ENCODE measurements at regions not wholly inside any gene's neighbourhood (a gene's known extent, or its start where the extent isn't known, plus 50 kb on each side); places are given as distances from the start of the nearest gene placed in this dataset.

GRCh38 chr3:88321363-88322050, 171.7 kb downstream of the C3orf38 start:
- no peak overlapping the region for H2AK9ac ChIP-seq (replicated peaks; ENCODE audit: low read depth, low read length, poor library complexity)
- H4K5ac ChIP-seq (ENCODE audit: low read depth, low read length): no peak overlapping the region
- 29% methylated on average over 1 of the region's 3 CpGs; no CpG with 5 or more reads in 1 of the 2 experiments for WGBS, 2 experiments (ENCODE audit: extremely low coverage in 2 of 2, insufficient read length in 1 of 2)
- H4K91ac ChIP-seq (ENCODE audit: insufficient read depth, low read depth, low read length): no peak overlapping the region
- CTCF ChIA-PET: no interaction called here
- H3K56ac ChIP-seq (ENCODE audit: extremely low read depth, insufficient read depth, low read length): no peak overlapping the region
- H2BK5ac ChIP-seq (ENCODE audit: low read depth, low read length, poor library complexity, severe bottlenecking): no peak overlapping the region
- TF ChIP-seq CHD1 (IDR thresholded peaks at IDR 0.05; ENCODE audit: low read depth, low read length) (no peak), POLR2A (IDR thresholded peaks at IDR 0.05; ENCODE audit: low read depth, low read length) (no peak), RFX5 (IDR thresholded peaks at IDR 0.05; ENCODE audit: low read depth, low read length) (no peak), SMC3 (IDR thresholded peaks at IDR 0.05; ENCODE audit: low read depth, low read length) (no peak), BHLHE40 (IDR thresholded peaks at IDR 0.05; ENCODE audit: low read depth, low read length) (no peak), MAZ (IDR thresholded peaks at IDR 0.05; ENCODE audit: borderline replicate concordance, low read depth, low read length) (no peak), MAFK (IDR thresholded peaks at IDR 0.05; ENCODE audit: low read depth, low read length) (no peak), RCOR1 (IDR thresholded peaks at IDR 0.05; ENCODE audit: insufficient replicate concordance, low read length) (no peak), CEBPB (IDR thresholded peaks at IDR 0.05; ENCODE audit: low read depth, low read length) (no peak), NFE2L2 (IDR thresholded peaks at IDR 0.05; ENCODE audit: low read depth, low read length) (no peak)
- TF ChIP-seq, protein P1, sequence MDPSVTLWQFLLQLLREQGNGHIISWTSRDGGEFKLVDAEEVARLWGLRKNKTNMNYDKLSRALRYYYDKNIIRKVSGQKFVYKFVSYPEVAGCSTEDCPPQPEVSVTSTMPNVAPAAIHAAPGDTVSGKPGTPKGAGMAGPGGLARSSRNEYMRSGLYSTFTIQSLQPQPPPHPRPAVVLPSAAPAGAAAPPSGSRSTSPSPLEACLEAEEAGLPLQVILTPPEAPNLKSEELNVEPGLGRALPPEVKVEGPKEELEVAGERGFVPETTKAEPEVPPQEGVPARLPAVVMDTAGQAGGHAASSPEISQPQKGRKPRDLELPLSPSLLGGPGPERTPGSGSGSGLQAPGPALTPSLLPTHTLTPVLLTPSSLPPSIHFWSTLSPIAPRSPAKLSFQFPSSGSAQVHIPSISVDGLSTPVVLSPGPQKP (IDR thresholded peaks at IDR 0.05; ENCODE audit: borderline replicate concordance, low read depth, low read length): no peak
- TF ChIP-seq, protein P2, sequence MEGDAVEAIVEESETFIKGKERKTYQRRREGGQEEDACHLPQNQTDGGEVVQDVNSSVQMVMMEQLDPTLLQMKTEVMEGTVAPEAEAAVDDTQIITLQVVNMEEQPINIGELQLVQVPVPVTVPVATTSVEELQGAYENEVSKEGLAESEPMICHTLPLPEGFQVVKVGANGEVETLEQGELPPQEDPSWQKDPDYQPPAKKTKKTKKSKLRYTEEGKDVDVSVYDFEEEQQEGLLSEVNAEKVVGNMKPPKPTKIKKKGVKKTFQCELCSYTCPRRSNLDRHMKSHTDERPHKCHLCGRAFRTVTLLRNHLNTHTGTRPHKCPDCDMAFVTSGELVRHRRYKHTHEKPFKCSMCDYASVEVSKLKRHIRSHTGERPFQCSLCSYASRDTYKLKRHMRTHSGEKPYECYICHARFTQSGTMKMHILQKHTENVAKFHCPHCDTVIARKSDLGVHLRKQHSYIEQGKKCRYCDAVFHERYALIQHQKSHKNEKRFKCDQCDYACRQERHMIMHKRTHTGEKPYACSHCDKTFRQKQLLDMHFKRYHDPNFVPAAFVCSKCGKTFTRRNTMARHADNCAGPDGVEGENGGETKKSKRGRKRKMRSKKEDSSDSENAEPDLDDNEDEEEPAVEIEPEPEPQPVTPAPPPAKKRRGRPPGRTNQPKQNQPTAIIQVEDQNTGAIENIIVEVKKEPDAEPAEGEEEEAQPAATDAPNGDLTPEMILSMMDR (conservative IDR thresholded peaks at IDR 0.05; ENCODE audit: low read depth, low read length): no peak
- H3K9ac ChIP-seq (ENCODE audit: low read depth, low read length): no peak overlapping the region
- H3K4me1 ChIP-seq (ENCODE audit: control insufficient read depth, insufficient read depth, low read length): no peaks in the 10 kb centered on the region
- no peak overlapping the region for H2BK15ac ChIP-seq (ENCODE audit: low read depth, low read length)
- no peak overlapping the region for H3K14ac ChIP-seq (replicated peaks; ENCODE audit: low read depth, low read length)
- no peaks in the 10 kb centered on the region for H3K79me1 ChIP-seq (ENCODE audit: low read depth in 1 of 2, low read length in 2 of 2)
- in situ Hi-C loops (cut with MboI; ENCODE audit: low sequenced_read_pairs) (no loop called here), dilution Hi-C loops (cut with HindIII; ENCODE audit: low sequenced_read_pairs, unreplicated experiment) (no loop called here), intact Hi-C loops (cut with micrococcal nuclease) (no loop called here)
- H3K27ac ChIP-seq (ENCODE audit: insufficient read depth, low read length): no peak overlapping the region
- no peaks in the 10 kb centered on the region for H3K9me3 ChIP-seq (ENCODE audit: control insufficient read depth, insufficient read depth, low read length)
- H3K4me2 ChIP-seq (ENCODE audit: low read depth, low read length): no peak overlapping the region
- POLR2A ChIA-PET (ENCODE audit: unreplicated experiment): no interaction called here
- H2BK20ac ChIP-seq (ENCODE audit: low read depth, low read length): no peak overlapping the region
- ATAC-seq (ENCODE audit: low read depth) (no peak), DNase-seq (no peak)
- H3K4ac ChIP-seq (ENCODE audit: low read depth, low read length): no peak overlapping the region
- no peak overlapping the region for H2BK120ac ChIP-seq (ENCODE audit: low read depth, low read length)
- H3K18ac ChIP-seq (ENCODE audit: low read depth, low read length): no peak overlapping the region
- no peak overlapping the region for H4K8ac ChIP-seq (ENCODE audit: low read depth in 2 of 2, low read length in 2 of 2)
- H2AK5ac ChIP-seq (ENCODE audit: low read depth, low read length): no peak overlapping the region
- BruUV-seq (replicated peaks): no TSS peak
- no peak overlapping the region for H2AFZ ChIP-seq (replicated peaks; ENCODE audit: low read length, poor library complexity)
- H3K23ac ChIP-seq (ENCODE audit: low read depth, low read length): no peak overlapping the region
- no peaks in the 10 kb centered on the region for H3K9me1 ChIP-seq (ENCODE audit: insufficient read depth, low read length)
- no peaks in the 10 kb centered on the region for H4K20me1 ChIP-seq (ENCODE audit: insufficient read depth, low read length)
- no peaks in the 10 kb centered on the region for H3K27me3 ChIP-seq (ENCODE audit: control insufficient read depth, insufficient read depth, low read length)
- no peak overlapping the region for H3K4me3 ChIP-seq (ENCODE audit: insufficient read depth, low read depth, low read length)
- no peaks in the 10 kb centered on the region for H3K36me3 ChIP-seq (ENCODE audit: control insufficient read depth, insufficient read depth, low read length)

All from IMR-90 (cell line).